C4-2B (cell line): ENCODE measurements at regions not wholly inside any gene's neighbourhood (a gene's known extent, or its start where the extent isn't known, plus 50 kb on each side); places are given as distances from the start of the nearest gene placed in this dataset.

ENCODE experiments used
- H3K27ac ChIP-seq: fragments of 450-650 bp; 2 replicates; pipeline ENCODE4 v1.5.1; 2017
- ZFX ChIP-seq: fragments of 450-650 bp; IDR thresholded peaks from 2 replicates; pipeline ENCODE4 v1.6.1; 2017
- TF ChIP-seq, protein P1 (sequence below): fragments of 450-650 bp; conservative IDR thresholded peaks from 2 replicates; pipeline ENCODE4 v1.5.1; 2017; ENCODE audit warnings: mild to moderate bottlenecking

DNA sequence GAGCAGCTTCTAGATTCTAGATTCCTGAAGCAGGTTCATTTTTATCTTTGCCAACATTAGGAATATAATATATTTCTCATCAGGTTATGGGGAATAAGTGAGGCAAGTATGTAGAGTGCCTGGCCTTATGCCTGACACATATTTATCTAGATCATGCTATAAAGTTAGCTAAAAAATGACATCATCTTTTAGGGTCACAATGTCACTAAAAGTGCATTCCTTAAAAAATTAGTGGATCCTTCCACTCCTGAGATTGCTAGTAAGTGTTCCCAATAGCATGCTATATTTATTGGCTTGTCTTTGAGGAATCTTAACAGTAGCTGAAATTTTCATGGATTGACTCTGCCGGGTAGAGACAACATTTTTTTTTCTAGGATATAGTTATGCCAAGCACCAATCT is 305.9 kb upstream of the TMCO5A start:
- TF ChIP-seq, protein P1, sequence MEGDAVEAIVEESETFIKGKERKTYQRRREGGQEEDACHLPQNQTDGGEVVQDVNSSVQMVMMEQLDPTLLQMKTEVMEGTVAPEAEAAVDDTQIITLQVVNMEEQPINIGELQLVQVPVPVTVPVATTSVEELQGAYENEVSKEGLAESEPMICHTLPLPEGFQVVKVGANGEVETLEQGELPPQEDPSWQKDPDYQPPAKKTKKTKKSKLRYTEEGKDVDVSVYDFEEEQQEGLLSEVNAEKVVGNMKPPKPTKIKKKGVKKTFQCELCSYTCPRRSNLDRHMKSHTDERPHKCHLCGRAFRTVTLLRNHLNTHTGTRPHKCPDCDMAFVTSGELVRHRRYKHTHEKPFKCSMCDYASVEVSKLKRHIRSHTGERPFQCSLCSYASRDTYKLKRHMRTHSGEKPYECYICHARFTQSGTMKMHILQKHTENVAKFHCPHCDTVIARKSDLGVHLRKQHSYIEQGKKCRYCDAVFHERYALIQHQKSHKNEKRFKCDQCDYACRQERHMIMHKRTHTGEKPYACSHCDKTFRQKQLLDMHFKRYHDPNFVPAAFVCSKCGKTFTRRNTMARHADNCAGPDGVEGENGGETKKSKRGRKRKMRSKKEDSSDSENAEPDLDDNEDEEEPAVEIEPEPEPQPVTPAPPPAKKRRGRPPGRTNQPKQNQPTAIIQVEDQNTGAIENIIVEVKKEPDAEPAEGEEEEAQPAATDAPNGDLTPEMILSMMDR: no peak
- no peak for TF ChIP-seq ZFX
- H3K27ac ChIP-seq: no peak overlapping the region

DNA sequence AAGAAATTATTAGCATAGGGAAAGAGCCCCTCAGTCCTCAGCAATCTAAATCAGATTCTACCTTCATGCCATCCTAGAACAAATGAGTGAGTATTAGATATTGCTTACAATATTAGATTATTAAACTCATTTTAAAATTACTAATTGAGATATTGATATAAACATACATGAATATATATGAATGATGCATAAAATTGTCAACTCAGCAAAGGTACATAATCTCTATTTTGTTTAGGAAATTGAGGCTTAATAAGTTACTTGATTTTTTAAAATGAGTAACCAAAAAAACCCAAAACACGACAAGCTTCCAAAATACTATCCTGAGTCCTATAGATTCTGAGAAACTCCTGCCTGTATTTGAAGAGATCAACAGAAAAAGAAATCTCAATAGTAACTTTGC is 297.7 kb upstream of the TMCO5A start:
- TF ChIP-seq, protein P1: no peak
- TF ChIP-seq ZFX: no peak
- no peak overlapping the region for H3K27ac ChIP-seq

DNA sequence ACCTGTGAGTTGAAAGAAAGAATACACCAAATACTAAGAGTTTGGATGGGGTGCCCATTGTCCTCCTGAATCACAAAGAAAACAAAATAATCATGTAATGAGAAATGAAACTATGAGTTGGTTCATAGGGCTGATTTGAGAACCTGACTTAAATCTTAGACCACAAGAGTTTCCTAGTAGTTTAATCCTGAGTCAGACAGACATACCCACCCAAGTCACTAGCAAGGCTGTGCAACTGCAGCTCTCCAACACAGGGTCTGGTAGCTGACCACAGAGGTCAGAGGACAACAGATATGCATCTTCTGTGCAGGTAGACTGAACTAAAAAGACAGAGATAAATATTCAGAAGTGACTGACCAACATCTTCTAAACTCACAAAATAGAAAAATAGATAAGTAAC is 296.3 kb upstream of the TMCO5A start:
- no peak overlapping the region for H3K27ac ChIP-seq
- TF ChIP-seq, protein P1: no peak
- no peak for TF ChIP-seq ZFX

DNA sequence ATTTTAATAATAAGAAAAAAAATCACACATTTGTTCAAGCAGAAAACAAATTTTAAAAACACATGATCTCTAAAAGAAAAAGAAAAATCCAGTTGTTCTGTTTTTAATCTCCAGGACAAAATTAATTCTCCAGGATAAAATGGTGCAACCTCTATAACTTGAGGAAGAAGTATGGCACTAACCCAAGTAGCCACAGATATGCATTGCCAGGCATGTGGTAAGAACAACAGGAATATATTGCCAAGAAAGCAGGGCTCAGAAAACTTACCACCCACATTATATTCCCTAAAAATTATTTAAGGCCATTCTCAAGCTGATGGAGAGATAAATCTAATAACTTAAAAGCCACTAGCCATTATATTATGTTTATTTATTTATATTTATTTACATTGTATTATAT is 295.7 kb upstream of the TMCO5A start:
- TF ChIP-seq, protein P1: no peak
- TF ChIP-seq ZFX: no peak
- no peak overlapping the region for H3K27ac ChIP-seq

DNA sequence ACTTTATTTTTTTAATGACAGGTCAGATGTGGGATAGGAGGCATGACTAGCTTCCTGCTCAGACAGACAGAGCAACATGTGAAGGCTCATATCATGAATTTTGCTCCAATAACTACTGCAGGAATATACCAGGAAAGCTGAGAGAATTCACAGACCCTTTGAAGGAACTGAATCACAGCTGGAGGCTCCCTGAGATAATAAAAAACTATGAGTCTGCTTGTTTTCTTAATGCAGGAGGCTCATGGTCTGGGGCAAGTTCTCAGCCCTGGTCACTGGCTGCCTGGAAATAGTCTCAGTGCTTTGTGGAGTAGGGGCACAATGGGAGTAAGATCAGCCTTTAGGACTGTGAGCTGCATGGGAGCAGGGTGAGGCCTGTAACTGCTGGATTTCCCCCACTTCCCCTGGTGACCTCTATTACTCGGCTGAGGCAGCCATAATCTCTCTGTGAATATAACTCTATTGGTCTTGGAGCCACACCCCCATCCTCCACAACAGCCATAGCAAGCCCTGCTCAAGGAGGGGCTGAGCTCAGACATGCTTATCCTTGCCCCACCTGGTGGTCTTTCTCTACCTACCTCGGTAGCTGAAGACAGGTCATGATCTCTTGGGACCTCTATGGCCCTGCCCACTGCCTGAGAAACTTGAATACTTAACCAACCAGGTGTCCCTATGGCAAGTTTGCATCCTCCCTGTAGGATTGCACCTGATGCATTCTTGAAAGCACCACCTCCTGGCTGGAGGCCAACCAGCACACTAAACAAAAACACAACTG is 281.6 kb upstream of the TMCO5A start:
- no peak for TF ChIP-seq ZFX
- TF ChIP-seq, protein P1: no peak
- no peak overlapping the region for H3K27ac ChIP-seq

DNA sequence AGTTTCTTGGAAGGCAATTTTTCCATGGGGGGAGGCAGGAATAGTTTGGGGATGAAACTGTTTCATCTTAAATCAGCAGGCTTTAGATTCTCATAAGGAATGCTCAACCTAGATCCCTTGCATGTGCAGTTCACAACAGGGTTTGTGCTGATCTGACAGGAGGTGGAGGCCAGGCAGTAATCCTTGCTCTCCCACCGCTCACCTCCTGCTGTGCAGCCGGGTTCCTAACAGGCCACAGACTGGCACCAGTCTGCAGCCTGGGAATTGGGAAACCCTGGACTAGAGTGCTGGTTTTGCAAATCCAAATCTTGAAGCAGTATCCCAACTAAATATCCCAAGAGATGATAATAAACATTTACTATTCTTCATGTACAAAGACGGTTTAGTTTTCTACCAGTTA is 256.3 kb upstream of the TMCO5A start:
- H3K27ac ChIP-seq: no peak overlapping the region
- TF ChIP-seq ZFX: no peak
- TF ChIP-seq, protein P1: no peak

DNA sequence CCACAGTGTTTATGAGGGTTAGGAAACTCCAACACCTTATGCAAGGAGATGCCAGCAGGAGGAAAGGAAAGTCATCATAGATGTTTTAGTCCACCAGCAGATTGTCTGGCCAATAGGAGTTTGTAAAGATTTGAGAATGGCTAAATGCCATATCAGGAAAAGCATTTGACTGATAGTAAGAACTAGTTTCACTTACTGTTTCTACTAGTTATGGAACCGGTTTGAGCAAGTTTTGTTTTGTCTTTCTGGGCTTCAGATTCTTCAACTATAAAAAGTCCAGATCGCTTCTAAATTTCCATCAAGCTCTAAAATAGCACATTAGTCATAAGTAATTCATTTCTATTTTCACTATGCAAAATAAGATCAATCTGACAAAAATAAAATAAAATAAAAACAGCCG is 254.8 kb upstream of the TMCO5A start:
- H3K27ac ChIP-seq: no peak overlapping the region
- TF ChIP-seq, protein P1: no peak
- TF ChIP-seq ZFX: no peak
